ENCODE measurements at regions not wholly inside any gene's neighbourhood (a gene's known extent, or its start where the extent isn't known, plus 50 kb on each side); places are given as distances from the start of the nearest gene placed in this dataset.

DNA sequence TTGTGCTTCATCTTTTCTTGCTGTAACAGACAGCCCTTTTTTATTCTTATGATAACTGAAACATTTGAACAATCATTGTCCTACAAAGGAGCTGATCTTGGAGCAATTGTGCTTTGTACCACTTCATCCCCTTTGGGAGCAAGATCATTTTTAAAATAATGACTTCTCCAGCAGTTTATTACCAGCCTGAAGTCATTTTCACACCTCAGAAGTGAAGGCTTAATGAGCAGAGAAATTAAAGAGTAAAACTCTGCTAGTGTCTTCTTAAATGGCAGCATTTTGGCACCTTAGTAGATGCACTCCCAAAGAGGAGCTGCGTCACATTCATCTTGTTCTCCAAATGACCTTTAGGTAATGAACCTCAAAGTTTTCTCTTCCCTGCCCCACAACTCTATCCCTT is 439.6 kb upstream of the CAMK1G start:
- TF ChIP-seq, protein P1, sequence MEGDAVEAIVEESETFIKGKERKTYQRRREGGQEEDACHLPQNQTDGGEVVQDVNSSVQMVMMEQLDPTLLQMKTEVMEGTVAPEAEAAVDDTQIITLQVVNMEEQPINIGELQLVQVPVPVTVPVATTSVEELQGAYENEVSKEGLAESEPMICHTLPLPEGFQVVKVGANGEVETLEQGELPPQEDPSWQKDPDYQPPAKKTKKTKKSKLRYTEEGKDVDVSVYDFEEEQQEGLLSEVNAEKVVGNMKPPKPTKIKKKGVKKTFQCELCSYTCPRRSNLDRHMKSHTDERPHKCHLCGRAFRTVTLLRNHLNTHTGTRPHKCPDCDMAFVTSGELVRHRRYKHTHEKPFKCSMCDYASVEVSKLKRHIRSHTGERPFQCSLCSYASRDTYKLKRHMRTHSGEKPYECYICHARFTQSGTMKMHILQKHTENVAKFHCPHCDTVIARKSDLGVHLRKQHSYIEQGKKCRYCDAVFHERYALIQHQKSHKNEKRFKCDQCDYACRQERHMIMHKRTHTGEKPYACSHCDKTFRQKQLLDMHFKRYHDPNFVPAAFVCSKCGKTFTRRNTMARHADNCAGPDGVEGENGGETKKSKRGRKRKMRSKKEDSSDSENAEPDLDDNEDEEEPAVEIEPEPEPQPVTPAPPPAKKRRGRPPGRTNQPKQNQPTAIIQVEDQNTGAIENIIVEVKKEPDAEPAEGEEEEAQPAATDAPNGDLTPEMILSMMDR (conservative IDR thresholded peaks at IDR 0.05; ENCODE audit: low read length): no peak
- TF ChIP-seq EZH2phosphoT487 (IDR thresholded peaks at IDR 0.05; ENCODE audit: borderline replicate concordance): no peak

All from Loucy (cell line).